Esophagus squamous epithelium (tissue), 5 donors: ENCODE measurements at regions not wholly inside any gene's neighbourhood (a gene's known extent, or its start where the extent isn't known, plus 50 kb on each side); places are given as distances from the start of the nearest gene placed in this dataset.
A peak's percentile ranks its signal among the peaks of the same experiment; 100 is the strongest.
"Not testable (repeated sequence)": the region's sequence is repeated elsewhere in the genome, so short reads cannot be mapped to it uniquely, and the experiment has no call there.

ENCODE experiments used
- DNase-seq: peaks from one replicate; lab custom pipeline; 2025; lab: John Stamatoyannopoulos, UW
- H3K27ac ChIP-seq, 4 donors: fragments of 200-600 bp; sonication (generic); one replicate each; pipeline ENCODE4 v1.5.1; 2016 to 2019; ENCODE audit warnings: mild to moderate bottlenecking in 1 of 4
- H3K27me3 ChIP-seq, 4 donors: fragments of 200-600 bp; sonication (generic); 1 replicate in 3 of 4; 2 replicates in 1 of 4; pipeline versions ENCODE4 v1.5.1 to v1.6.0; 2017 to 2021; ENCODE audit warnings: antibody characterized with exemption in 1 of 4
- H3K36me3 ChIP-seq, 3 donors: fragments of 200-600 bp; sonication (generic); one replicate each; pipeline ENCODE4 v1.5.1; 2016 to 2019
- H3K4me1 ChIP-seq, 3 donors: fragments of 200-600 bp; sonication (generic); one replicate each; pipeline ENCODE4 v1.5.1; 2017 to 2019
- H3K4me3 ChIP-seq, 4 donors: fragments of 200-600 bp; sonication (generic); 1 replicate in 3 of 4; 2 replicates in 1 of 4; pipeline ENCODE4 v1.5.1; 2016 to 2019; ENCODE audit warnings: mild to moderate bottlenecking in 2 of 4, moderate library complexity in 1 of 4
- H3K9me3 ChIP-seq, 3 donors: fragments of 200-600 bp; sonication (generic); one replicate each; pipeline ENCODE4 v1.5.1; 2016 to 2019
- CTCF ChIP-seq, 6 experiments: fragments of 450-650 bp in 4 of 6; fragments of 200-600 bp in 2 of 6; sonication (generic) in 2 of 6; IDR thresholded peaks; one replicate each; pipeline ENCODE4 v1.5.1; 2016 to 2019; ENCODE audit warnings: antibody characterized with exemption in 6 of 6, mild to moderate bottlenecking in 4 of 6, moderate library complexity in 4 of 6
- POLR2A ChIP-seq, 4 donors: fragments of 450-650 bp; IDR thresholded peaks; one replicate each; pipeline ENCODE4 v1.6.1; 2017; ENCODE audit warnings: antibody characterized with exemption in 4 of 4, mild to moderate bottlenecking in 4 of 4, moderate library complexity in 3 of 4
- WGBS, 2 donors: methylation state at CpG; one replicate each; pipeline ENCODE4 v1.1.5; 2018; 5-methylcytosine and 5-hydroxymethylcytosine counted together
- intact Hi-C: fragments of 100-400 bp; cut with DNase I; formaldehyde crosslinking; loops from one replicate; pipeline ENCODE4 v1.15.0; 2022
- donor health status: DM: yes; HTN: yes; CAD: no.

- Histone ChIP-seq H3K4me1 (no peaks in the 10 kb centered on the region), H3K27ac (no peak overlapping the region), H3K4me3 (no peak overlapping the region), H3K27me3 (no peaks in the 10 kb centered on the region), H3K9me3 (no peaks in the 10 kb centered on the region), H3K36me3 (no peaks in the 10 kb centered on the region)
- 38 to 59% methylated on average over 2 of the region's 2 CpGs for WGBS, 2 donors
- no peak for DNase-seq
- TF ChIP-seq CTCF (IDR thresholded peaks at IDR 0.05), result no peak
- TF ChIP-seq POLR2A (IDR thresholded peaks at IDR 0.05), result no peak
- intact Hi-C loops, result no loop called here
These were observed 66.1 kb upstream of the MAML3 start for GRCh38 chr4:140220058-140220457.

DNA sequence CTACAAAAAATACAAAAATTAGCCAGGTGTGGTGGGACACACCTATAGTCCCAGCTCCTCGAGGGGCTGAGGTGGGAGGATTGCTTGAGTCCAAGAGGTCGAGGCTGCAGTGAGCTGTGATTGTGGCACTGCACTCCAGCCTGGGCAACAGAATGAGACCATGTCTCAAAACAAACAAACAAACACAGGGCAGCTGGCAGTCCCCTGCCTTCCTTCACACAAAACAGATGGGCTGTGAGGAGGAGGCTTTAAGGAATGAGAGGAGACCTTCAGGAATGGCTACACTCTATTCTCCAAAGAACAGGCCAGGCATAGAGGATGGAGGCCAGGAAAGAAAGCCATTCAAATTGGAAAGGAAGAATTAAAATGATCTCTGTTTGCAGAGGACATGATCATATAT is 65.6 kb upstream of the MAML3 start:
- H3K27me3 ChIP-seq, result no peaks in the 10 kb centered on the region
- H3K4me1 ChIP-seq, result no peaks in the 10 kb centered on the region
- no peak for TF ChIP-seq CTCF (IDR thresholded peaks at IDR 0.05)
- TF ChIP-seq POLR2A (IDR thresholded peaks at IDR 0.05), result no peak
- no peak overlapping the region for H3K27ac ChIP-seq
- 35 to 62% methylated on average over 2 of the region's 2 CpGs for WGBS, 2 donors
- no peak for DNase-seq
- intact Hi-C loops, result no loop called here
- H3K9me3 ChIP-seq, result no peaks in the 10 kb centered on the region
- H3K36me3 ChIP-seq, result no peaks in the 10 kb centered on the region
- H3K4me3 ChIP-seq, result no peak overlapping the region

DNA sequence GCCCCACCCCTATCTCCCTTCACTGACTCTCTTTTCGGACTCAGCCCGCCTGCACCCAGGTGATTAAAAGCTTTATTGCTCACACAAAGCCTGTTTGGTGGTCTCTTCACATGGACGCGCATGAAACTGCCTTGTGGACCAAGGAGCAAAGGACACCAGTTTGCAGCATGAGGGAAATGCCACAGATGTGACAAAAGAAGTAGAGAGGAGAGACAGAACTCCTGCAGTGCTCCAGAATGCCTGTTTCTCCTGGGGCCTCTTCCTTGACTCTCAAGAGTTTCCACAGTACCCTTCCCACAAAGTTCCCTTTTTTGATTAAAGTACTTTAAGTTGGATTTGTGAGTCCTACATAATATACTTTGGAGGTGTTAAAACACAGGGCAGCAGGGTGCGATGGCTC is 65.1 kb upstream of the MAML3 start:
- WGBS, 2 donors, result 92 to 95% methylated on average over 5 of the region's 5 CpGs

DNA sequence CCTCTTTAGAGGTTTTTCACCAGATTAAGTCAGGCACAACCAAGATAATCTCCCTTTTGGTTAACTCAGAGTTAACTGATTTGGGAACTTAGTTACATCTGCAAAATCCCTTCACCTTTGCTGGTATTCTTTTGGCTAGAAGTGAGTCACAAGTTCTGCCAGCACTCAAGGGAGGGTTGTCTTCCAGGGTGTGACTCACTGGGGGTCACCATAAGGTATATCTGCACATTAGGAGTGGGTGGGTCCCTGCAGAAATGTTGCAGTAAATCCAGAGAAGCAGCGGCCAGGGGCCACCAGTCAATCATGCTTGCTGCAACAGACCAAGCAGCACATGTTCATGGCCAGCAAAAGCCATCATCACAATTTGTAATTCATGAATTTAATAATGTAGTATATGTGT is 59.8 kb upstream of the MAML3 start:
- peak overlapping the region in 1 of 4 donors; percentile 15 for H3K27ac ChIP-seq
- peaks cover 0 to 17% (median 0%) of the 10 kb centered on the region in 3 donors for H3K4me1 ChIP-seq
- intact Hi-C loops, result no loop called here
- no peaks in the 10 kb centered on the region for H3K27me3 ChIP-seq
- WGBS, 2 donors, result 50 to 57% methylated on average over 1 of the region's 1 CpG
- DNase-seq, result no peak
- no peaks in the 10 kb centered on the region for H3K9me3 ChIP-seq
- no peaks in the 10 kb centered on the region for H3K36me3 ChIP-seq
- no peak overlapping the region for H3K4me3 ChIP-seq
- TF ChIP-seq CTCF (IDR thresholded peaks at IDR 0.05) (no peak), POLR2A (IDR thresholded peaks at IDR 0.05) (no peak)

More for the DNA sequence above, 65.1 kb upstream of the MAML3 start:
- H3K27ac ChIP-seq, H3K27me3 ChIP-seq, H3K4me1 ChIP-seq, DNase-seq, H3K4me3 ChIP-seq, H3K9me3 ChIP-seq, intact Hi-C loops, H3K36me3 ChIP-seq: not testable (repeated sequence)

DNA sequence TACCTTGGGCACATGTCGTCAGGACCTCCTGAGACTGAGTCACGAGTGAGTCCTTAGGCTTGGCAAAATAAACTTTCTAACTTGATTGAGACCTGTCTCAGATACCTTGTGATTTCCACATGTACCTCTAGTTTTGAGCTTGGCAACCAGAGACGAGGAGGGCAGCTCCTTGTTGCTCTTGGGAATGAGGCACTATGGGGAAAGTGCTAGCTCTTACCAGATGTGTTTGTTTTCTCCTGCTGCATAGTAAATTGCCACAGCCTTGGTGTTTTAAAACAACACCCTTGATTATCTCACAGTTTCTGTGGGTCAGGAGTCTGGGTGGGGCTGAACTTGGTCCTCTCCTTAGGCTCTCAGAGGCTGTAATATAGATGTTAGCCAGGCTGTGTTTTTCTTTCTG is 59.1 kb upstream of the MAML3 start:
- WGBS, 2 donors, result 59 to 63% methylated on average over 1 to 3 of the region's 3 CpGs
- DNase-seq, result no peak
- intact Hi-C loops, result no loop called here

DNA sequence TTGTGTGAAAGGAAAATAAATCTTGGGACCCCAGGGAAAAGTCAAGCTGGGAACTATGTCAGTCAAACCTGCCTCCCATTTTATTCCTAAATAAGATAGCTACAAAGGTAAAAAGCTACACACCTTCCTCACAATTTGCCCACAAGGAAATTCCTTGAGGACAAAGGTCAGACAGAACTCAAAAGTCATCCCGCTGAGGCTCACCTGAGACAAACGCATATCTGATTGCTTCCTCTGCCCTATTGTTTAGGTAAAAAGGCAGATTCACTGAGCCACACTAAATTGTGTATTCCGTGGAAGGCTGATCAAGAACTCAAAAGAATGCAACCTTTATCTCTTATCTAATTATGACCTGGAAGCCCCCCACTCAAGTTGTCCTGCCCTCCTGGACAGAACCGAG is 58.7 kb upstream of the MAML3 start:
- intact Hi-C loops, result no loop called here
- Histone ChIP-seq H3K36me3 (no peaks in the 10 kb centered on the region), H3K27ac (no peak overlapping the region), H3K9me3 (no peaks in the 10 kb centered on the region), H3K4me3 (no peak overlapping the region), H3K4me1 (peaks cover 0 to 17% (median 0%) of the 10 kb centered on the region in 3 donors), H3K27me3 (no peaks in the 10 kb centered on the region)
- WGBS, 2 donors, result 78 to 82% methylated on average over 4 of the region's 4 CpGs
- DNase-seq, result no peak
- no peak for TF ChIP-seq CTCF (IDR thresholded peaks at IDR 0.05)
- no peak for TF ChIP-seq POLR2A (IDR thresholded peaks at IDR 0.05)

More for the DNA sequence above, 59.1 kb upstream of the MAML3 start:
- Histone ChIP-seq H3K9me3 (no peaks in the 10 kb centered on the region), H3K27ac (peak overlapping the region in 1 of 4 donors; percentile 15), H3K27me3 (no peaks in the 10 kb centered on the region), H3K4me1 (peaks cover 0 to 17% (median 0%) of the 10 kb centered on the region in 3 donors), H3K36me3 (no peaks in the 10 kb centered on the region), H3K4me3 (no peak overlapping the region)
- no peak for TF ChIP-seq POLR2A (IDR thresholded peaks at IDR 0.05)
